Upper lobe of left lung (tissue), 6 donors: ENCODE measurements at regions not wholly inside any gene's neighbourhood (a gene's known extent, or its start where the extent isn't known, plus 50 kb on each side); places are given as distances from the start of the nearest gene placed in this dataset.
"Not testable (repeated sequence)": the region's sequence is repeated elsewhere in the genome, so short reads cannot be mapped to it uniquely, and the experiment has no call there.

Experiments used
- ATAC-seq, 2 donors: fragments of 200-7000 bp; cut with Tn5 transposase; one replicate each; pipeline ENCODE4 v1.9.1; 2022; ENCODE audit warnings: mild to moderate bottlenecking in 2 of 2, moderate library complexity in 2 of 2; ENCODE audit not compliant: low FRiP score in 2 of 2
- DNase-seq, 2 donors: peaks; one replicate each; pipeline ENCODE4 v3.0.0-alpha.2; 2019 to 2020
- H3K27ac ChIP-seq, 4 donors: fragments of 200-600 bp; sonication (generic); one replicate each; pipeline ENCODE4 v1.5.1; 2016 to 2019
- H3K27me3 ChIP-seq, 4 donors: fragments of 200-600 bp; sonication (generic); one replicate each; pipeline ENCODE4 v1.5.1; 2017 to 2019
- H3K36me3 ChIP-seq, 4 donors: fragments of 200-600 bp; sonication (generic); one replicate each; pipeline ENCODE4 v1.5.1; 2016 to 2019
- H3K4me1 ChIP-seq, 4 donors: fragments of 200-600 bp; sonication (generic); one replicate each; pipeline ENCODE4 v1.5.1; 2018 to 2019
- H3K4me3 ChIP-seq, 4 donors: fragments of 200-600 bp; sonication (generic); one replicate each; pipeline ENCODE4 v1.5.1; 2017 to 2019; ENCODE audit warnings: mild to moderate bottlenecking in 2 of 4, moderate library complexity in 1 of 4
- H3K9me3 ChIP-seq, 4 donors: fragments of 200-600 bp; sonication (generic); one replicate each; pipeline ENCODE4 v1.5.1; 2018 to 2019
- CTCF ChIP-seq, 6 experiments: fragments of 450-650 bp in 4 of 6; fragments of 200-600 bp in 2 of 6; sonication (generic) in 2 of 6; IDR thresholded peaks; one replicate each; pipeline ENCODE4 v1.5.1; 2016 to 2019; ENCODE audit warnings: antibody characterized with exemption in 6 of 6
- EP300 ChIP-seq, 4 donors: sonication (generic); formaldehyde crosslinking; IDR thresholded peaks; one replicate each; pipeline ENCODE4 v1.5.1; 2017; ENCODE audit warnings: antibody characterized with exemption in 4 of 4, control low read depth in 2 of 4
- POLR2A ChIP-seq, 4 donors: fragments of 450-650 bp; IDR thresholded peaks; one replicate each; pipeline ENCODE4 v1.5.1; 2016 to 2017; ENCODE audit warnings: antibody characterized with exemption in 4 of 4, mild to moderate bottlenecking in 2 of 4
- POLR2AphosphoS5 ChIP-seq, 2 donors: sonication (generic); formaldehyde crosslinking; IDR thresholded peaks; one replicate each; pipeline ENCODE4 v1.5.1; 2017; ENCODE audit warnings: antibody characterized with exemption in 2 of 2
- WGBS, 2 donors: methylation state at CpG; one replicate each; pipeline ENCODE4 v1.1.5; 2017 to 2018; 5-methylcytosine and 5-hydroxymethylcytosine counted together
- donor health status: DM: no; HTN: no; CAD: no; lungs with moderate emphysema.
- donor health status: DM: no; HTN: yes; CAD: no; lungs with severe emphysema.

GRCh38 chr12:25708661-25709060, 155.6 kb upstream of the LMNTD1 start:
- no peak for TF ChIP-seq CTCF (IDR thresholded peaks at IDR 0.05)
- no peak for TF ChIP-seq POLR2A (IDR thresholded peaks at IDR 0.05)
- no peak for TF ChIP-seq EP300 (IDR thresholded peaks at IDR 0.05)
- TF ChIP-seq POLR2AphosphoS5 (IDR thresholded peaks at IDR 0.05): no peak
- no peaks in the 10 kb centered on the region for H3K27me3 ChIP-seq

DNA sequence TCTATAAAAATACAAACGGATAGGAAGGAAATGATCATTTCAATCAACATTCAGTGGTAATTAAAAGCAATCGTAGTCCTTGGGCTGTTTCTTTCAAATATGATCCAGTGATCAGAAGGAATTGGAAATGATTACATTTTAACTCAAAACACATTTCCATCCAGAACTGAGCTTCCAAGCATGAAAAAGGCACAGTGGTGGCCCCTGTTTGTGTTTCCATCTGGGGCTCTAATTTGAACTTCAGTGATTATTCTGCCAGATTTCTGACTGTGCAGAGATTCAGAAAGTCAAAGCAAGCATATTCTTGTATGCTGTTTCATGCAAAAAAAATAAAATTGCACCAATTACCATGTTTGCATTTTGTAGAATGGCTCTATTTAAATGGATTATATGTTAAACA, 157.0 kb upstream of the LMNTD1 start:
- no peaks in the 10 kb centered on the region for H3K4me1 ChIP-seq
- WGBS, 2 donors: 82 to 83% methylated on average over 2 of the region's 2 CpGs
- H3K36me3 ChIP-seq: no peaks in the 10 kb centered on the region
- DNase-seq: no peak
- no peak overlapping the region for H3K4me3 ChIP-seq
- no peak for ATAC-seq
- H3K27ac ChIP-seq: no peak overlapping the region
- peaks cover 0 to 16% (median 7%) of the 10 kb centered on the region in 4 donors for H3K9me3 ChIP-seq
- no peaks in the 10 kb centered on the region for H3K27me3 ChIP-seq
- no peak for TF ChIP-seq CTCF (IDR thresholded peaks at IDR 0.05)
- no peak for TF ChIP-seq EP300 (IDR thresholded peaks at IDR 0.05)
- no peak for TF ChIP-seq POLR2A (IDR thresholded peaks at IDR 0.05)
- no peak for TF ChIP-seq POLR2AphosphoS5 (IDR thresholded peaks at IDR 0.05)

More at GRCh38 chr12:25708661-25709060, 155.6 kb upstream of the LMNTD1 start:
- Histone ChIP-seq H3K27ac (no peak overlapping the region), H3K36me3 (no peaks in the 10 kb centered on the region), H3K4me1 (no peaks in the 10 kb centered on the region), H3K4me3 (no peak overlapping the region), H3K9me3 (peaks cover 0 to 16% (median 7%) of the 10 kb centered on the region in 4 donors)
- ATAC-seq (no peak), DNase-seq (no peak)
- WGBS, 2 donors: 82 to 86% methylated on average over 2 of the region's 2 CpGs

GRCh38 chr12:25710938-25711605, 158.0 kb upstream of the LMNTD1 start:
- not testable (repeated sequence) for DNase-seq, ATAC-seq, H3K4me1 ChIP-seq, H3K4me3 ChIP-seq, H3K27ac ChIP-seq, H3K27me3 ChIP-seq, H3K36me3 ChIP-seq
- H3K9me3 ChIP-seq: peaks cover 0 to 16% (median 7%) of the 10 kb centered on the region in 4 donors
- WGBS, 2 donors: 97 to 98% methylated on average over 3 of the region's 3 CpGs

GRCh38 chr12:25712169-25712568, 159.1 kb upstream of the LMNTD1 start:
- no peak overlapping the region for H3K27ac ChIP-seq
- no peaks in the 10 kb centered on the region for H3K27me3 ChIP-seq
- H3K9me3 ChIP-seq: peaks cover 0 to 12% (median 5%) of the 10 kb centered on the region in 4 donors
- H3K4me1 ChIP-seq: no peaks in the 10 kb centered on the region
- TF ChIP-seq POLR2AphosphoS5 (IDR thresholded peaks at IDR 0.05) (no peak), CTCF (IDR thresholded peaks at IDR 0.05) (no peak), EP300 (IDR thresholded peaks at IDR 0.05) (no peak), POLR2A (IDR thresholded peaks at IDR 0.05) (no peak)
- 92 to 95% methylated on average over 8 of the region's 8 CpGs for WGBS, 2 donors
- H3K4me3 ChIP-seq: no peak overlapping the region
- DNase-seq (no peak), ATAC-seq (no peak)
- no peaks in the 10 kb centered on the region for H3K36me3 ChIP-seq

DNA sequence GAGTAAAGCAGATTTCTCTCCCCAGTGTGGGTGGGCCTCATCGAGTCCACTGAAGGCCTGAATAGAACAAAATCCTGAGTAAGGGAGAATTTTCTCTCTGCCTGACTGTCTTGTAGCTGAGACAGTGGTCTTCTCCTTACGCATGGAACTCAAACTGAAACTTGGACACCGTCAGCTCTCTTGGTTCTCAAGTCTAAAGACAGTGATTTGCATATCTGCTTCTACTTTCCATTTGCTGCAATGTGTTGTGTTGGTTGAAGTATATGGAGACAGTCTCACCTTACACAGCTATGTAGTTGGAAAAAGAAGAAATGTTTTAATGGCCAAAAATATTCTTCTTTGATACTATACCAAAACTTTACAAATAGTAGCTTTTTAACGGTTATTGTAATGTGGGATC, 160.2 kb upstream of the LMNTD1 start:
- Histone ChIP-seq H3K4me1 (peaks cover 0 to 5% (median 2%) of the 10 kb centered on the region in 4 donors), H3K36me3 (no peaks in the 10 kb centered on the region), H3K27me3 (no peaks in the 10 kb centered on the region), H3K9me3 (peaks cover 0 to 10% (median 5%) of the 10 kb centered on the region in 4 donors), H3K4me3 (no peak overlapping the region), H3K27ac (no peak overlapping the region)
- ATAC-seq: no peak
- DNase-seq: no peak
- TF ChIP-seq POLR2A (IDR thresholded peaks at IDR 0.05) (no peak), EP300 (IDR thresholded peaks at IDR 0.05) (no peak), POLR2AphosphoS5 (IDR thresholded peaks at IDR 0.05) (no peak), CTCF (IDR thresholded peaks at IDR 0.05) (no peak)
- WGBS, 2 donors: 83 to 88% methylated on average over 4 of the region's 4 CpGs
